ENCODE measurements at regions not wholly inside any gene's neighbourhood (a gene's known extent, or its start where the extent isn't known, plus 50 kb on each side); places are given as distances from the start of the nearest gene placed in this dataset.

GRCh38 chr13:106821979-106822378, 254.0 kb upstream of the ARGLU1 start:
- peak overlapping the region in 1 of 3 experiments; percentile 16 for H3K27ac Mint-ChIP-seq
- H3K27me3 Mint-ChIP-seq (ENCODE audit: low read depth) = no peaks in the 10 kb centered on the region
- no peaks in the 10 kb centered on the region for H3K36me3 Mint-ChIP-seq (ENCODE audit: low read depth)
- H3K9me3 Mint-ChIP-seq = peaks cover 10% of the 10 kb centered on the region
- TF ChIP-seq CTCF (IDR thresholded peaks at IDR 0.05; ENCODE audit: unreplicated experiment in 3 of 3) = no peak
- no peaks in the 10 kb centered on the region for H3K4me1 Mint-ChIP-seq
- no peak overlapping the region for H3K4me3 Mint-ChIP-seq

- no peak overlapping the region for H3K27ac Mint-ChIP-seq
- peaks cover 2% of the 10 kb centered on the region for H3K4me1 Mint-ChIP-seq
- H3K9me3 Mint-ChIP-seq = peaks cover 3% of the 10 kb centered on the region
- no peak overlapping the region for H3K4me3 Mint-ChIP-seq
- no peaks in the 10 kb centered on the region for H3K27me3 Mint-ChIP-seq (ENCODE audit: low read depth)
- no peaks in the 10 kb centered on the region for H3K36me3 Mint-ChIP-seq (ENCODE audit: low read depth)
- no peak for TF ChIP-seq CTCF (IDR thresholded peaks at IDR 0.05; ENCODE audit: unreplicated experiment in 3 of 3)
These were observed 251.7 kb upstream of the ARGLU1 start for GRCh38 chr13:106819413-106820180.

GRCh38 chr13:106818971-106819370, 251.0 kb upstream of the ARGLU1 start:
- Mint-ChIP-seq H3K4me1 (peaks cover 5% of the 10 kb centered on the region), H3K9me3 (no peaks in the 10 kb centered on the region), H3K36me3 (ENCODE audit: low read depth) (no peaks in the 10 kb centered on the region), H3K4me3 (no peak overlapping the region), H3K27ac (no peak overlapping the region), H3K27me3 (ENCODE audit: low read depth) (no peaks in the 10 kb centered on the region)
- TF ChIP-seq CTCF (IDR thresholded peaks at IDR 0.05; ENCODE audit: unreplicated experiment in 3 of 3) = no peak

GRCh38 chr13:106815545-106815944, 247.6 kb upstream of the ARGLU1 start:
- Mint-ChIP-seq H3K36me3 (ENCODE audit: low read depth) (no peaks in the 10 kb centered on the region), H3K4me3 (no peak overlapping the region), H3K9me3 (no peaks in the 10 kb centered on the region), H3K4me1 (peaks cover 5% of the 10 kb centered on the region), H3K27ac (no peak overlapping the region), H3K27me3 (ENCODE audit: low read depth) (no peaks in the 10 kb centered on the region)
- no peak for TF ChIP-seq CTCF (IDR thresholded peaks at IDR 0.05; ENCODE audit: unreplicated experiment in 3 of 3)

- Mint-ChIP-seq H3K27me3 (ENCODE audit: low read depth) (no peaks in the 10 kb centered on the region), H3K27ac (peak overlapping the region in 1 of 3 experiments; percentile 11), H3K36me3 (ENCODE audit: low read depth) (no peaks in the 10 kb centered on the region), H3K9me3 (no peaks in the 10 kb centered on the region), H3K4me1 (peaks cover 5% of the 10 kb centered on the region), H3K4me3 (no peak overlapping the region)
- no peak for TF ChIP-seq CTCF (IDR thresholded peaks at IDR 0.05; ENCODE audit: unreplicated experiment in 3 of 3)
These were observed 246.5 kb upstream of the ARGLU1 start for GRCh38 chr13:106814463-106814862.

GRCh38 chr13:106810069-106810468, 242.1 kb upstream of the ARGLU1 start:
- no peak overlapping the region for H3K4me3 Mint-ChIP-seq
- H3K36me3 Mint-ChIP-seq (ENCODE audit: low read depth) = no peaks in the 10 kb centered on the region

More at GRCh38 chr13:106810069-106810468, 242.1 kb upstream of the ARGLU1 start:
- Mint-ChIP-seq H3K27me3 (ENCODE audit: low read depth) (no peaks in the 10 kb centered on the region), H3K27ac (peak overlapping the region in 1 of 3 experiments; percentile 59), H3K4me1 (peaks cover 5% of the 10 kb centered on the region), H3K9me3 (no peaks in the 10 kb centered on the region)
- TF ChIP-seq CTCF (IDR thresholded peaks at IDR 0.05; ENCODE audit: unreplicated experiment in 3 of 3) = no peak
